ENCODE measurements at regions not wholly inside any gene's neighbourhood (a gene's known extent, or its start where the extent isn't known, plus 50 kb on each side); places are given as distances from the start of the nearest gene placed in this dataset.

GRCh38 chr22:27472975-27473374 is 328.6 kb downstream of the MN1 start:
- DNase-seq (ENCODE audit: low read depth in 3 of 3) = no peak

GRCh38 chr22:27473533-27473932 is 328.0 kb downstream of the MN1 start:
- no peak for DNase-seq (ENCODE audit: low read depth in 3 of 3)

- DNase-seq (ENCODE audit: low read depth in 3 of 3) = no peak
Observed at GRCh38 chr22:27474112-27474571, 327.4 kb downstream of the MN1 start.

- no peak for DNase-seq (ENCODE audit: low read depth in 3 of 3)
Observed at GRCh38 chr22:27474711-27475547, 326.6 kb downstream of the MN1 start.

- no peak for DNase-seq (ENCODE audit: low read depth in 3 of 3)
Observed at GRCh38 chr22:27475548-27475897, 326.0 kb downstream of the MN1 start.

- no peak for DNase-seq (ENCODE audit: low read depth in 3 of 3)
Observed at GRCh38 chr22:27476318-27476717, 325.2 kb downstream of the MN1 start.

- no peak for DNase-seq (ENCODE audit: low read depth in 3 of 3)
Observed at GRCh38 chr22:27476729-27477128, 324.8 kb downstream of the MN1 start.

GRCh38 chr22:27477171-27477570 is 324.4 kb downstream of the MN1 start:
- no peak for DNase-seq (ENCODE audit: low read depth in 3 of 3)

GRCh38 chr22:27480487-27480886 is 321.1 kb downstream of the MN1 start:
- no peak for DNase-seq (ENCODE audit: low read depth in 3 of 3)

GRCh38 chr22:27482402-27482801 is 319.2 kb downstream of the MN1 start:
- DNase-seq (ENCODE audit: low read depth in 3 of 3) = no peak

- no peak for DNase-seq (ENCODE audit: low read depth in 3 of 3)
Observed at GRCh38 chr22:27483095-27483785, 318.3 kb downstream of the MN1 start.

- DNase-seq (ENCODE audit: low read depth in 3 of 3) = no peak
Observed at GRCh38 chr22:27485842-27486241, 315.7 kb downstream of the MN1 start.

- no peak for DNase-seq (ENCODE audit: low read depth in 3 of 3)
Observed at GRCh38 chr22:27487600-27488452, 313.7 kb downstream of the MN1 start.

GRCh38 chr22:27488456-27489177 is 312.9 kb downstream of the MN1 start:
- DNase-seq (ENCODE audit: low read depth in 3 of 3) = no peak

- no peak for DNase-seq (ENCODE audit: low read depth in 3 of 3)
Observed at GRCh38 chr22:27489178-27489675, 312.3 kb downstream of the MN1 start.

GRCh38 chr22:27490080-27490479 is 311.5 kb downstream of the MN1 start:
- DNase-seq (ENCODE audit: low read depth in 3 of 3) = no peak

GRCh38 chr22:27491888-27492287 is 309.7 kb downstream of the MN1 start:
- no peak for DNase-seq (ENCODE audit: low read depth in 3 of 3)

- no peak for DNase-seq (ENCODE audit: low read depth in 3 of 3)
Observed at GRCh38 chr22:27492566-27493201, 308.9 kb downstream of the MN1 start.

- no peak for DNase-seq (ENCODE audit: low read depth in 3 of 3)
Observed at GRCh38 chr22:27493796-27494195, 307.8 kb downstream of the MN1 start.

GRCh38 chr22:27494785-27495184 is 306.8 kb downstream of the MN1 start:
- DNase-seq (ENCODE audit: low read depth in 3 of 3) = no peak

- DNase-seq (ENCODE audit: low read depth in 3 of 3) = no peak
Observed at GRCh38 chr22:27495325-27495724, 306.2 kb downstream of the MN1 start.

All from stimulated activated CD4-positive, alpha-beta T cell treated with anti-CD3 and anti-CD28 coated beads, TNF-alpha, amount 100 ng/mL, for 4 hours (primary cell).